ENCODE measurements at regions not wholly inside any gene's neighbourhood (a gene's known extent, or its start where the extent isn't known, plus 50 kb on each side); places are given as distances from the start of the nearest gene placed in this dataset.

DNA sequence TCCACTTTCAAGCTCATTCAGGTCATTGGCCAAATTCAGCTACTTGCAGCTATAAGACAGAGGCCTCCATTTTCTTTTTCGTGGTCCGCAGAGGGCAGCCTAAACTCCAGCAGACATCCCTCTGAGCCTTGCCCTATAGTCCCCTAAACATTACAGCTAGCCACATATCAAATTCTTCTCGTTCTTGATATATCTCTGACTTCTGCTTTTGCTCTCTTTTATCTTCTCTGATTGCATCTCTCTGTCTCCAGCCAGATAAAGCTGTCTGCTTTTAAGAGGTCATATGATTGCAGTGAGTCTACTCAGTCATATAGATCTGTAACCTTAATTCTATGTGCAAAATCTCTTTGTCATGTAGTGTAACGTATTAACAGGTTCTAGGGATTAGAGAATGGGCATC, 358.4 kb upstream of the RGS17 start:
- Histone ChIP-seq H4K20me1 (ENCODE audit: insufficient read depth) (no peaks in the 10 kb centered on the region), H3K4me3 (ENCODE audit: low read length) (no peak overlapping the region), H3K9me2 (ENCODE audit: insufficient read depth, low read length) (no peaks in the 10 kb centered on the region), H3K79me2 (replicated peaks; ENCODE audit: insufficient read depth, low read length) (no peaks in the 10 kb centered on the region), H3K27me3 (ENCODE audit: insufficient read depth, low read depth, low read length) (no peaks in the 10 kb centered on the region), H3K4me2 (ENCODE audit: low read length) (no peak overlapping the region), H3F3A (ENCODE audit: insufficient read depth, low read length, poor library complexity, severe bottlenecking) (no peaks in the 10 kb centered on the region), H3K9ac (ENCODE audit: low read length) (no peak overlapping the region), H2AFZ (ENCODE audit: low read depth, low read length) (no peak overlapping the region), H3K27ac (ENCODE audit: low read length) (no peak overlapping the region), H3K9me3 (ENCODE audit: low read length) (no peaks in the 10 kb centered on the region), H3K36me3 (ENCODE audit: insufficient read depth, low read length) (no peaks in the 10 kb centered on the region)
- TF ChIP-seq, protein P1, sequence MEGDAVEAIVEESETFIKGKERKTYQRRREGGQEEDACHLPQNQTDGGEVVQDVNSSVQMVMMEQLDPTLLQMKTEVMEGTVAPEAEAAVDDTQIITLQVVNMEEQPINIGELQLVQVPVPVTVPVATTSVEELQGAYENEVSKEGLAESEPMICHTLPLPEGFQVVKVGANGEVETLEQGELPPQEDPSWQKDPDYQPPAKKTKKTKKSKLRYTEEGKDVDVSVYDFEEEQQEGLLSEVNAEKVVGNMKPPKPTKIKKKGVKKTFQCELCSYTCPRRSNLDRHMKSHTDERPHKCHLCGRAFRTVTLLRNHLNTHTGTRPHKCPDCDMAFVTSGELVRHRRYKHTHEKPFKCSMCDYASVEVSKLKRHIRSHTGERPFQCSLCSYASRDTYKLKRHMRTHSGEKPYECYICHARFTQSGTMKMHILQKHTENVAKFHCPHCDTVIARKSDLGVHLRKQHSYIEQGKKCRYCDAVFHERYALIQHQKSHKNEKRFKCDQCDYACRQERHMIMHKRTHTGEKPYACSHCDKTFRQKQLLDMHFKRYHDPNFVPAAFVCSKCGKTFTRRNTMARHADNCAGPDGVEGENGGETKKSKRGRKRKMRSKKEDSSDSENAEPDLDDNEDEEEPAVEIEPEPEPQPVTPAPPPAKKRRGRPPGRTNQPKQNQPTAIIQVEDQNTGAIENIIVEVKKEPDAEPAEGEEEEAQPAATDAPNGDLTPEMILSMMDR (IDR thresholded peaks at IDR 0.05; ENCODE audit: poor library complexity, severe bottlenecking), result no peak
- TF ChIP-seq TAF1 (IDR thresholded peaks at IDR 0.05; ENCODE audit: low read depth) (no peak), EP300 (conservative IDR thresholded peaks at IDR 0.05; ENCODE audit: poor library complexity, severe bottlenecking) (no peak), RAD21 (conservative IDR thresholded peaks at IDR 0.05) (no peak), SMC3 (conservative IDR thresholded peaks at IDR 0.05; ENCODE audit: poor library complexity) (no peak), EZH2 (IDR thresholded peaks at IDR 0.05; ENCODE audit: borderline replicate concordance, insufficient read depth, low read length, poor library complexity, severe bottlenecking) (no peak), MXI1 (conservative IDR thresholded peaks at IDR 0.05; ENCODE audit: poor library complexity, severe bottlenecking) (no peak), POLR2AphosphoS5 (IDR thresholded peaks at IDR 0.05) (no peak)
- TF ChIP-seq, protein P2, sequence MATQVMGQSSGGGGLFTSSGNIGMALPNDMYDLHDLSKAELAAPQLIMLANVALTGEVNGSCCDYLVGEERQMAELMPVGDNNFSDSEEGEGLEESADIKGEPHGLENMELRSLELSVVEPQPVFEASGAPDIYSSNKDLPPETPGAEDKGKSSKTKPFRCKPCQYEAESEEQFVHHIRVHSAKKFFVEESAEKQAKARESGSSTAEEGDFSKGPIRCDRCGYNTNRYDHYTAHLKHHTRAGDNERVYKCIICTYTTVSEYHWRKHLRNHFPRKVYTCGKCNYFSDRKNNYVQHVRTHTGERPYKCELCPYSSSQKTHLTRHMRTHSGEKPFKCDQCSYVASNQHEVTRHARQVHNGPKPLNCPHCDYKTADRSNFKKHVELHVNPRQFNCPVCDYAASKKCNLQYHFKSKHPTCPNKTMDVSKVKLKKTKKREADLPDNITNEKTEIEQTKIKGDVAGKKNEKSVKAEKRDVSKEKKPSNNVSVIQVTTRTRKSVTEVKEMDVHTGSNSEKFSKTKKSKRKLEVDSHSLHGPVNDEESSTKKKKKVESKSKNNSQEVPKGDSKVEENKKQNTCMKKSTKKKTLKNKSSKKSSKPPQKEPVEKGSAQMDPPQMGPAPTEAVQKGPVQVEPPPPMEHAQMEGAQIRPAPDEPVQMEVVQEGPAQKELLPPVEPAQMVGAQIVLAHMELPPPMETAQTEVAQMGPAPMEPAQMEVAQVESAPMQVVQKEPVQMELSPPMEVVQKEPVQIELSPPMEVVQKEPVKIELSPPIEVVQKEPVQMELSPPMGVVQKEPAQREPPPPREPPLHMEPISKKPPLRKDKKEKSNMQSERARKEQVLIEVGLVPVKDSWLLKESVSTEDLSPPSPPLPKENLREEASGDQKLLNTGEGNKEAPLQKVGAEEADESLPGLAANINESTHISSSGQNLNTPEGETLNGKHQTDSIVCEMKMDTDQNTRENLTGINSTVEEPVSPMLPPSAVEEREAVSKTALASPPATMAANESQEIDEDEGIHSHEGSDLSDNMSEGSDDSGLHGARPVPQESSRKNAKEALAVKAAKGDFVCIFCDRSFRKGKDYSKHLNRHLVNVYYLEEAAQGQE (IDR thresholded peaks at IDR 0.05; ENCODE audit: borderline replicate concordance), result no peak

DNA sequence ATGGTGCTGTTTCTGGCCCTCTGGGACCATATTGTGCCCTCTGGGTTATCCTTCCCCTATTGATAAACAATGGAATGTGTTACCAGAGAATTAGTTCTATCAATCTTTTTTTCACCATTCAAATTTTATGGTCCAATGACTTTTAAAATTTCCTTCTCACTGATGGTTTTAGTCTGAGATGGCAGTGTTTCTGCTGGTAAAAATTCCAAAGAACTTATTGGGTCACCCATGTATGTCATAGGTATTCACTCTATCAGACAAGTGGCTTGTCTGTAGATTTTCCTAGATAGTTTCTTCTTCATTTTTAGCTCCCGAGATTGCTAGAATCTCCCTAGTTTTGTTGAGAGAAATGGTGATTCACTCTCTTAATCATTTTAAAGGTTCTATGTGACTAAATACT, 357.2 kb upstream of the RGS17 start:
- no peak overlapping the region for H3K9ac ChIP-seq (ENCODE audit: low read length)
- H3K4me3 ChIP-seq (ENCODE audit: low read length), result no peak overlapping the region
- H3K27ac ChIP-seq (ENCODE audit: low read length), result no peak overlapping the region
- H3K36me3 ChIP-seq (ENCODE audit: insufficient read depth, low read length), result no peaks in the 10 kb centered on the region
- no peaks in the 10 kb centered on the region for H3K9me2 ChIP-seq (ENCODE audit: insufficient read depth, low read length)
- no peaks in the 10 kb centered on the region for H3K9me3 ChIP-seq (ENCODE audit: low read length)
- H3K4me2 ChIP-seq (ENCODE audit: low read length), result no peak overlapping the region
- H4K20me1 ChIP-seq (ENCODE audit: insufficient read depth), result no peaks in the 10 kb centered on the region
- TF ChIP-seq, protein P2 (IDR thresholded peaks at IDR 0.05; ENCODE audit: borderline replicate concordance), result no peak
- TF ChIP-seq, protein P1 (IDR thresholded peaks at IDR 0.05; ENCODE audit: poor library complexity, severe bottlenecking), result no peak
- TF ChIP-seq EP300 (conservative IDR thresholded peaks at IDR 0.05; ENCODE audit: poor library complexity, severe bottlenecking), result no peak
- no peak for TF ChIP-seq EZH2 (IDR thresholded peaks at IDR 0.05; ENCODE audit: borderline replicate concordance, insufficient read depth, low read length, poor library complexity, severe bottlenecking)
- no peak for TF ChIP-seq TAF1 (IDR thresholded peaks at IDR 0.05; ENCODE audit: low read depth)
- no peak for TF ChIP-seq POLR2AphosphoS5 (IDR thresholded peaks at IDR 0.05)
- no peak for TF ChIP-seq SMC3 (conservative IDR thresholded peaks at IDR 0.05; ENCODE audit: poor library complexity)
- TF ChIP-seq MXI1 (conservative IDR thresholded peaks at IDR 0.05; ENCODE audit: poor library complexity, severe bottlenecking), result no peak
- TF ChIP-seq RAD21 (conservative IDR thresholded peaks at IDR 0.05), result no peak
- H3K79me2 ChIP-seq (replicated peaks; ENCODE audit: insufficient read depth, low read length), result no peaks in the 10 kb centered on the region
- H2AFZ ChIP-seq (ENCODE audit: low read depth, low read length), result no peak overlapping the region
- H3F3A ChIP-seq (ENCODE audit: insufficient read depth, low read length, poor library complexity, severe bottlenecking), result no peaks in the 10 kb centered on the region
- no peaks in the 10 kb centered on the region for H3K27me3 ChIP-seq (ENCODE audit: insufficient read depth, low read depth, low read length)

All from neural cell (in vitro differentiated cells).